ENCODE measurements at regions not wholly inside any gene's neighbourhood (a gene's known extent, or its start where the extent isn't known, plus 50 kb on each side); places are given as distances from the start of the nearest gene placed in this dataset.

- peaks cover 0 to 3% (median 0%) of the 10 kb centered on the region in 4 donors for H3K9me3 ChIP-seq (ENCODE audit: control insufficient read depth in 4 of 4, insufficient read depth in 3 of 4, low read length in 3 of 4)
- no peaks in the 10 kb centered on the region for H3K27me3 ChIP-seq (ENCODE audit: control insufficient read depth in 3 of 3, insufficient read depth in 3 of 3, low read length in 2 of 3)
- H3K27ac ChIP-seq (ENCODE audit: low read depth in 1 of 2, low read length in 1 of 2): no peak overlapping the region
- no peak overlapping the region for H3K9ac ChIP-seq (ENCODE audit: insufficient read depth in 1 of 2, low read length in 2 of 2)
- 55 to 94% methylated on average over 1 of the region's 1 CpG for WGBS, 2 donors
- no peaks in the 10 kb centered on the region for H3K36me3 ChIP-seq (ENCODE audit: control insufficient read depth in 4 of 4, insufficient read depth in 4 of 4, low read length in 4 of 4)
- peaks cover 0 to 5% (median 0%) of the 10 kb centered on the region in 5 donors for H3K4me1 ChIP-seq (ENCODE audit: control insufficient read depth in 5 of 5, insufficient read depth in 5 of 5, low read length in 5 of 5)
- TF ChIP-seq CTCF (IDR thresholded peaks at IDR 0.05; ENCODE audit: control extremely low read depth, extremely low read depth): no peak
- no peak for DNase-seq
- no peak overlapping the region for H3K4me3 ChIP-seq
- no peak for ATAC-seq (ENCODE audit: insufficient read depth, low FRiP score)
These were observed 464.0 kb upstream of the ZNF608 start for GRCh38 chr5:125210242-125210947.

- DNase-seq (no peak), ATAC-seq (ENCODE audit: insufficient read depth, low FRiP score) (no peak)
- no peak overlapping the region for H3K9ac ChIP-seq (ENCODE audit: insufficient read depth in 1 of 2, low read length in 2 of 2)
- no peak for TF ChIP-seq CTCF (IDR thresholded peaks at IDR 0.05; ENCODE audit: control extremely low read depth, extremely low read depth)
- no peaks in the 10 kb centered on the region for H3K27me3 ChIP-seq (ENCODE audit: control insufficient read depth in 3 of 3, insufficient read depth in 3 of 3, low read length in 2 of 3)
- peaks cover 0 to 5% (median 0%) of the 10 kb centered on the region in 5 donors for H3K4me1 ChIP-seq (ENCODE audit: control insufficient read depth in 5 of 5, insufficient read depth in 5 of 5, low read length in 5 of 5)
- H3K4me3 ChIP-seq: no peak overlapping the region
- H3K36me3 ChIP-seq (ENCODE audit: control insufficient read depth in 4 of 4, insufficient read depth in 4 of 4, low read length in 4 of 4): no peaks in the 10 kb centered on the region
- WGBS, 2 donors: 85 to 90% methylated on average over 3 of the region's 3 CpGs
- peaks cover 0 to 3% (median 0%) of the 10 kb centered on the region in 4 donors for H3K9me3 ChIP-seq (ENCODE audit: control insufficient read depth in 4 of 4, insufficient read depth in 3 of 4, low read length in 3 of 4)
- no peak overlapping the region for H3K27ac ChIP-seq (ENCODE audit: low read depth in 1 of 2, low read length in 1 of 2)
These were observed 467.6 kb upstream of the ZNF608 start for GRCh38 chr5:125214080-125214479.

- Histone ChIP-seq H3K36me3 (ENCODE audit: control insufficient read depth in 4 of 4, insufficient read depth in 4 of 4, low read length in 4 of 4) (no peaks in the 10 kb centered on the region), H3K27me3 (ENCODE audit: control insufficient read depth in 3 of 3, insufficient read depth in 3 of 3, low read length in 2 of 3) (no peaks in the 10 kb centered on the region), H3K4me3 (no peak overlapping the region), H3K27ac (ENCODE audit: low read depth in 1 of 2, low read length in 1 of 2) (no peak overlapping the region), H3K9ac (ENCODE audit: insufficient read depth in 1 of 2, low read length in 2 of 2) (no peak overlapping the region), H3K9me3 (ENCODE audit: control insufficient read depth in 4 of 4, insufficient read depth in 3 of 4, low read length in 3 of 4) (peaks cover 0 to 3% (median 0%) of the 10 kb centered on the region in 4 donors), H3K4me1 (ENCODE audit: control insufficient read depth in 5 of 5, insufficient read depth in 5 of 5, low read length in 5 of 5) (no peaks in the 10 kb centered on the region)
- 94 to 96% methylated on average over 1 of the region's 1 CpG for WGBS, 2 donors
- TF ChIP-seq CTCF (IDR thresholded peaks at IDR 0.05; ENCODE audit: control extremely low read depth, extremely low read depth): no peak
- ATAC-seq (ENCODE audit: insufficient read depth, low FRiP score) (no peak), DNase-seq (no peak)
These were observed 469.2 kb upstream of the ZNF608 start for GRCh38 chr5:125215593-125215992.

GRCh38 chr5:125219710-125220109 is 473.3 kb upstream of the ZNF608 start:
- no peaks in the 10 kb centered on the region for H3K4me1 ChIP-seq (ENCODE audit: control insufficient read depth in 5 of 5, insufficient read depth in 5 of 5, low read length in 5 of 5)
- H3K36me3 ChIP-seq (ENCODE audit: control insufficient read depth in 4 of 4, insufficient read depth in 4 of 4, low read length in 4 of 4): no peaks in the 10 kb centered on the region
- ATAC-seq (ENCODE audit: insufficient read depth, low FRiP score): no peak
- H3K9me3 ChIP-seq (ENCODE audit: control insufficient read depth in 4 of 4, insufficient read depth in 3 of 4, low read length in 3 of 4): no peaks in the 10 kb centered on the region
- no peak overlapping the region for H3K4me3 ChIP-seq
- H3K9ac ChIP-seq (ENCODE audit: insufficient read depth in 1 of 2, low read length in 2 of 2): no peak overlapping the region
- no peak for TF ChIP-seq CTCF (IDR thresholded peaks at IDR 0.05; ENCODE audit: control extremely low read depth, extremely low read depth)
- H3K27ac ChIP-seq (ENCODE audit: low read depth in 1 of 2, low read length in 1 of 2): no peak overlapping the region
- DNase-seq: no peak
- H3K27me3 ChIP-seq (ENCODE audit: control insufficient read depth in 3 of 3, insufficient read depth in 3 of 3, low read length in 2 of 3): no peaks in the 10 kb centered on the region

All from lung (tissue), 11 donors.